ENCODE measurements at regions not wholly inside any gene's neighbourhood (a gene's known extent, or its start where the extent isn't known, plus 50 kb on each side); places are given as distances from the start of the nearest gene placed in this dataset.
A peak's percentile ranks its signal among the peaks of the same experiment; 100 is the strongest.

GRCh38 chr1:187306710-187307415 is 478.1 kb downstream of the PLA2G4A start:
- no peak for DNase-seq (ENCODE audit: low spot score)

GRCh38 chr1:187310038-187310631 is 481.4 kb downstream of the PLA2G4A start:
- DNase-seq (ENCODE audit: low spot score): no peak

GRCh38 chr1:187313115-187313514 is 484.4 kb downstream of the PLA2G4A start:
- DNase-seq (ENCODE audit: low spot score): no peak

GRCh38 chr1:187326557-187326956 is 497.8 kb downstream of the PLA2G4A start:
- DNase-seq (ENCODE audit: low spot score): no peak

GRCh38 chr1:187336441-187337168 is 507.9 kb downstream of the PLA2G4A start:
- DNase-seq (ENCODE audit: low spot score): no peak

- no peak for DNase-seq (ENCODE audit: low spot score)
Measured at GRCh38 chr1:187338762-187339412, 510.1 kb downstream of the PLA2G4A start.

- DNase-seq (ENCODE audit: low spot score): no peak
Measured at GRCh38 chr1:187342495-187342894, 513.7 kb downstream of the PLA2G4A start.

- no peak for DNase-seq (ENCODE audit: low spot score)
Measured at GRCh38 chr1:187374082-187374481, 545.3 kb downstream of the PLA2G4A start.

GRCh38 chr1:187374742-187375141 is 546.0 kb downstream of the PLA2G4A start:
- no peak for DNase-seq (ENCODE audit: low spot score)

GRCh38 chr1:187383366-187383765 is 554.6 kb downstream of the PLA2G4A start:
- DNase-seq (ENCODE audit: low spot score): no peak

GRCh38 chr1:187384504-187384903 is 555.8 kb downstream of the PLA2G4A start:
- no peak for DNase-seq (ENCODE audit: low spot score)

- no peak for DNase-seq (ENCODE audit: low spot score)
Measured at GRCh38 chr1:187390215-187390818, 561.6 kb downstream of the PLA2G4A start.

- no peak for DNase-seq (ENCODE audit: low spot score)
Measured at GRCh38 chr1:187396226-187396625, 567.5 kb downstream of the PLA2G4A start.

- DNase-seq (ENCODE audit: low spot score): no peak
Measured at GRCh38 chr1:187396929-187397796, 568.4 kb downstream of the PLA2G4A start.

- no peak for DNase-seq (ENCODE audit: low spot score)
Measured at GRCh38 chr1:187408212-187409004, 579.7 kb downstream of the PLA2G4A start.

GRCh38 chr1:187409341-187409740 is 580.6 kb downstream of the PLA2G4A start:
- DNase-seq (ENCODE audit: low spot score): peak; percentile 3

- no peak for DNase-seq (ENCODE audit: low spot score)
Measured at GRCh38 chr1:187411118-187411517, 582.4 kb downstream of the PLA2G4A start.

GRCh38 chr1:187413405-187414169 is 584.8 kb downstream of the PLA2G4A start:
- DNase-seq (ENCODE audit: low spot score): no peak

GRCh38 chr1:187415065-187415464 is 586.3 kb downstream of the PLA2G4A start:
- no peak for DNase-seq (ENCODE audit: low spot score)

- DNase-seq (ENCODE audit: low spot score): no peak
Measured at GRCh38 chr1:187417520-187417919, 588.8 kb downstream of the PLA2G4A start.
